CD4-positive, alpha-beta T cell (primary cell): ENCODE measurements at regions not wholly inside any gene's neighbourhood (a gene's known extent, or its start where the extent isn't known, plus 50 kb on each side); places are given as distances from the start of the nearest gene placed in this dataset.

Source experiments
- ATAC-seq: fragments of 200-7000 bp; cut with Tn5 transposase; one replicate; pipeline ENCODE4 v1.10.0; 2022; ENCODE audit warnings: mild to moderate bottlenecking; ENCODE audit not compliant: poor library complexity
- CTCF ChIA-PET: fragments of 350-600 bp; sonication (Branson Sonifier 250); formaldehyde crosslinking; loops from one replicate; lab custom pipeline; 2021; ENCODE audit warnings: antibody characterized with exemption, inconsistent platforms; lab: Charles Lee
- POLR2A ChIA-PET: fragments of 350-600 bp; sonication (Branson Sonifier 250); formaldehyde crosslinking; loops from one replicate; lab custom pipeline; 2021; ENCODE audit warnings: antibody characterized with exemption, inconsistent platforms; lab: Charles Lee
- DNase-seq, 14 experiments: peaks; one replicate each; pipeline ENCODE4 v3.0.0-alpha.2; 2013 to 2020; ENCODE audit warnings: mixed read lengths in 2 of 14
- H3K27ac ChIP-seq, 2 donors: one replicate each; pipeline versions ENCODE4 v1.5.1 to v1.7.0; 2013; ENCODE audit warnings: low read length in 2 of 2, low read depth in 1 of 2, mild to moderate bottlenecking in 1 of 2
- H3K27me3 ChIP-seq, 2 experiments: 1 replicate in 1 of 2; 2 replicates in 1 of 2; pipeline versions ENCODE4 v1.6.1 to v1.7.0; 2013; ENCODE audit warnings: low read length in 2 of 2, control low read depth in 1 of 2, mild to moderate bottlenecking in 1 of 2, moderate library complexity in 1 of 2; ENCODE audit not compliant: insufficient read depth in 2 of 2, control insufficient read depth in 1 of 2
- H3K36me3 ChIP-seq: one replicate; pipeline ENCODE4 v1.6.1; 2013; ENCODE audit warnings: low read length, control low read depth; ENCODE audit not compliant: insufficient read depth
- H3K4me1 ChIP-seq: one replicate; pipeline ENCODE4 v1.6.1; 2013; ENCODE audit warnings: low read length, control low read depth; ENCODE audit not compliant: insufficient read depth
- H3K4me3 ChIP-seq: one replicate; pipeline ENCODE4 v1.5.1; 2013; ENCODE audit warnings: mild to moderate bottlenecking, low read length, moderate library complexity
- H3K9me3 ChIP-seq, 2 experiments: 1 replicate in 1 of 2; 2 replicates in 1 of 2; pipeline versions ENCODE4 v1.6.1 to v1.7.0; 2013; ENCODE audit warnings: low read length in 2 of 2, mild to moderate bottlenecking in 2 of 2, control low read depth in 1 of 2, moderate library complexity in 1 of 2; ENCODE audit not compliant: control insufficient read depth in 1 of 2, insufficient read depth in 1 of 2
- H3K27ac Mint-ChIP-seq: one replicate; pipeline ENCODE4 v1.8.0; 2020; ENCODE audit warnings: mixed read lengths
- H3K27me3 Mint-ChIP-seq: one replicate; pipeline ENCODE4 v1.8.0; 2021; ENCODE audit warnings: mixed read lengths
- H3K36me3 Mint-ChIP-seq: one replicate; pipeline ENCODE4 v1.8.0; 2021; ENCODE audit warnings: low read depth, mixed read lengths
- H3K4me1 Mint-ChIP-seq: one replicate; pipeline ENCODE4 v1.8.0; 2021; ENCODE audit warnings: low read depth, mixed read lengths
- H3K4me3 Mint-ChIP-seq: one replicate; pipeline ENCODE4 v1.8.0; 2020; ENCODE audit warnings: mild to moderate bottlenecking, mixed read lengths
- H3K9me3 Mint-ChIP-seq: one replicate; pipeline ENCODE4 v1.8.0; 2020; ENCODE audit warnings: mixed read lengths
- CTCF ChIP-seq: fragments of 200-600 bp; IDR thresholded peaks from one replicate; pipeline ENCODE4 v1.8.0; 2022; ENCODE audit warnings: antibody characterized with exemption, mild to moderate bottlenecking
- intact Hi-C, 2 experiments: fragments of 100-400 bp; cut with DNase I in 1 of 2; cut with micrococcal nuclease in 1 of 2; formaldehyde crosslinking; loops; one replicate each; pipeline versions ENCODE4 v1.15.1 to v1.9.0; 2023 to 2025; cut with DNase I, micrococcal nuclease

GRCh38 chr5:45826055-45826454 is 129.9 kb upstream of the HCN1 start:
- ChIA-PET CTCF (interaction anchor here (0.5 kb wide), 1 partner anchor 1718 kb away, joined by 3 read pairs; no protein-coding TSS in a partner anchor), POLR2A (no interaction called here)
- H3K27ac Mint-ChIP-seq: no peak overlapping the region
- no peak overlapping the region for H3K4me3 ChIP-seq
- ATAC-seq (no peak), DNase-seq (no peak)
- no peaks in the 10 kb centered on the region for H3K4me1 ChIP-seq
- H3K9me3 Mint-ChIP-seq: peaks cover 12% of the 10 kb centered on the region
- no peaks in the 10 kb centered on the region for H3K36me3 ChIP-seq
- no peaks in the 10 kb centered on the region for H3K4me1 Mint-ChIP-seq
- H3K4me3 Mint-ChIP-seq: no peak overlapping the region
- TF ChIP-seq CTCF: no peak
- H3K27me3 ChIP-seq: no peaks in the 10 kb centered on the region
- peaks cover 0 to 3% of the 10 kb centered on the region in 2 experiments for H3K9me3 ChIP-seq
- intact Hi-C loops: no loop called here
- no peaks in the 10 kb centered on the region for H3K36me3 Mint-ChIP-seq
- H3K27me3 Mint-ChIP-seq: no peaks in the 10 kb centered on the region
- H3K27ac ChIP-seq: no peak overlapping the region

- intact Hi-C loops: no loop called here
- Histone ChIP-seq H3K36me3 (no peaks in the 10 kb centered on the region), H3K4me3 (no peak overlapping the region), H3K27ac (no peak overlapping the region), H3K27me3 (no peaks in the 10 kb centered on the region), H3K4me1 (no peaks in the 10 kb centered on the region), H3K9me3 (peaks cover 19 to 21% of the 10 kb centered on the region in 2 experiments)
- ChIA-PET POLR2A (no interaction called here), CTCF (no interaction called here)
- ATAC-seq: no peak
- no peak overlapping the region for H3K4me3 Mint-ChIP-seq
- no peak for DNase-seq
- H3K4me1 Mint-ChIP-seq: no peaks in the 10 kb centered on the region
- H3K27ac Mint-ChIP-seq: no peak overlapping the region
- H3K27me3 Mint-ChIP-seq: no peaks in the 10 kb centered on the region
- peaks cover 19% of the 10 kb centered on the region for H3K9me3 Mint-ChIP-seq
- TF ChIP-seq CTCF: no peak
- H3K36me3 Mint-ChIP-seq: no peaks in the 10 kb centered on the region
Observed at GRCh38 chr5:45800331-45800730, 104.2 kb upstream of the HCN1 start.

- no peaks in the 10 kb centered on the region for H3K4me1 Mint-ChIP-seq
- H3K9me3 ChIP-seq: peaks cover 20 to 21% of the 10 kb centered on the region in 2 experiments
- ChIA-PET POLR2A (no interaction called here), CTCF (no interaction called here)
- no peak overlapping the region for H3K27ac ChIP-seq
- H3K27ac Mint-ChIP-seq: no peak overlapping the region
- H3K27me3 ChIP-seq: no peaks in the 10 kb centered on the region
- no peak for TF ChIP-seq CTCF
- ATAC-seq (no peak), DNase-seq (no peak)
- no peaks in the 10 kb centered on the region for H3K4me1 ChIP-seq
- intact Hi-C loops: no loop called here
- H3K4me3 Mint-ChIP-seq: no peak overlapping the region
- H3K4me3 ChIP-seq: no peak overlapping the region
- no peaks in the 10 kb centered on the region for H3K36me3 ChIP-seq
- no peaks in the 10 kb centered on the region for H3K36me3 Mint-ChIP-seq
- H3K9me3 Mint-ChIP-seq: peaks cover 18% of the 10 kb centered on the region
- no peaks in the 10 kb centered on the region for H3K27me3 Mint-ChIP-seq
Observed at GRCh38 chr5:45799388-45799787, 103.2 kb upstream of the HCN1 start.
